LHCN-M2 (cell line): ENCODE measurements at regions not wholly inside any gene's neighbourhood (a gene's known extent, or its start where the extent isn't known, plus 50 kb on each side); places are given as distances from the start of the nearest gene placed in this dataset.
A peak's percentile ranks its signal among the peaks of the same experiment; 100 is the strongest.

Source experiments
- DNase-seq: peaks from one replicate; pipeline ENCODE4 v3.0.0-alpha.2; 2012; ENCODE audit warnings: low read depth

GRCh38 chr16:79758615-79759346 is 158.2 kb upstream of the MAF start:
- DNase-seq, result peak; percentile 18

- DNase-seq, result no peak
Measured at GRCh38 chr16:79757968-79758367, 157.4 kb upstream of the MAF start.

DNA sequence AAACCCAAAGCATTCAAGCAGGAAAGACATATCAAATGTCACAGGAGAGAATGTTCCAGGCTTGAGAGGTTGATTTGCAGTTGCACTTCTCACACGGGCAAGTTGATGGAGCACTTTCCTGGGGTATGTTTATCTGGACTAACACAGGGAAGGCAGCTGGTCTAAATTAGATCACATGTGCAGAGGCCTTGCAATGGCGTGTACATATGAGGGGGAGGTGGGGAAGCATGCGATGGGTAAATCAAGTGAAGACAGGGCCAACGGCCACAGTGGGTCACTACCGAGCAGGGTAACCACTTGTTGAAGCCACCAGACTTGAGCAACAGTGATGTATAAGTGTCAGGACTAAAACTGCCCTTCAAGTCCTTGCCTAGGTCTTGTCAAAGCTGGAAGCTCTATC is 156.6 kb upstream of the MAF start:
- DNase-seq, result no peak

DNA sequence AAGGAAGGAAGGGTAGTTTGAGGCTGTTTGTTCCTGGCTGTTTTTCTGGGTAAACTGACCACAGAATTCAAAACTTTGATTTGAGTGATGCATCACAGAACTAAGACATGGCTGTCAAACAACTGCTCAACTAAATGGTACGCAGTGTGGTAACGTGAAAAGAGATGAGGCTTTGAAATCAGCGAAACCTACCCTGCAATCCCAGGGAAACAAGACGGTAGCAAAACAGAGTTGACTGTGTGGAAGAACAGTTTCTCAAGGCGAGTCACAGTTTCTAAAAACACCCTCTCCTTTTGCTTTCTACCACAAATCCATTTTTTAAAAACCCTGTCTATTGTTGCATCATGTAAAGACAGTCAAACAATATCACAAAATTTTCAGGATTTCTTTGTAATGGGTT is 156.0 kb upstream of the MAF start:
- no peak for DNase-seq

GRCh38 chr16:79754501-79754900 is 154.0 kb upstream of the MAF start:
- DNase-seq, result no peak

GRCh38 chr16:79754081-79754480 is 153.5 kb upstream of the MAF start:
- DNase-seq, result no peak

GRCh38 chr16:79753286-79753685 is 152.7 kb upstream of the MAF start:
- DNase-seq, result no peak

- peak; percentile 58 for DNase-seq
Measured at GRCh38 chr16:79752396-79752795, 151.9 kb upstream of the MAF start.

DNA sequence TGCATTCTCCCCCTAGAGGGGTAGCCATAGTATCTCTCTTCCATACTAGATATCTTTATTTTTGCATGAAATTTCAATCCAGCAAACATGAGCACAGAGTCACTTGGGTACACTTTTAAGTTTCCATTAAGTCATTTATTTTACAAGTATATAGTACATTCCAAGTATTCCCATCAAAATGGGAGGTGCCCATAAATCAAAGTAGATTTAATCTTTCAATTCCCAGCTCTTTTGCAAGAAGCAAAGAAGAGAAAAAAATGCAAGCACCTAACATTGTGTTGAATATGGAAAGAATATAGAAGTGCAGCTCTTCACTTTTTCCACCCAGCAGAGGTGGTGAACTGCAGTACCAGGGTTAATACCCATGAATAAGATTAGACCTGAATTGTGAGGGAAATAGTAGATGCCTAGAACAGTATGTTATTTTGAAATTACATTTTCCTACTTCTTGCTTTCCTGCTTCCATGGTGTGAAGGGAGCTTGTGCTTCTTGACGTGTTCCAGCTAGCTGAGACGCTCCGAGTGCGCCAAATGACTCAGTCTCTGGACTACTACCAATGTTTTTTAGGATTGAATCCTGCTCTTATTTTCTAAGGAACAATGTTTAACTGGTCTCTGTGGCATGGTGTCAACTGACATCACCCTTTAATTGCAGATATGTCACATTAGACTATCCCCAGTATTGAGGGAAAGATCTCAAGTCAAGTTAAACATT is 151.1 kb upstream of the MAF start:
- peak; percentile 49 for DNase-seq

DNA sequence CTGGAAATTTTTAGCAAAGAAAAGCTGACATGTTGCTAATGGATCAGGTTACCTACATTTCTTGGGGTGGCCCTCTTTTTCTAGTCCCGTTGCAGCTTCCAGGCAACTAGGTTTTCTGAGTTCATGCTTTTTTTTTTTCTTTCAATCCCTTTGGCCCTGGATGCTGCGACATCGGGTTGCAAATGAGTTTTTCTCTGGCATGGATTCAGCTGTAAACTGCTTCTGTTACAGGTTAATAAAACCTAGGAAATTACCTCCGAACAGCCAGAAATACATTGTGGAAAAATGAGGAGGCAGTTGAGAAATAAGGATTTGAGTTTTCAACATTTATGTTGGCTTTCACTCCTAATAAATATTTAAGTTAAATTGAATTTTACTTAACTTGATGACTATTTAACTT is 149.8 kb upstream of the MAF start:
- DNase-seq, result no peak

GRCh38 chr16:79748629-79749028 is 148.1 kb upstream of the MAF start:
- DNase-seq, result no peak

- DNase-seq, result no peak
Measured at GRCh38 chr16:79747688-79748087, 147.2 kb upstream of the MAF start.

DNA sequence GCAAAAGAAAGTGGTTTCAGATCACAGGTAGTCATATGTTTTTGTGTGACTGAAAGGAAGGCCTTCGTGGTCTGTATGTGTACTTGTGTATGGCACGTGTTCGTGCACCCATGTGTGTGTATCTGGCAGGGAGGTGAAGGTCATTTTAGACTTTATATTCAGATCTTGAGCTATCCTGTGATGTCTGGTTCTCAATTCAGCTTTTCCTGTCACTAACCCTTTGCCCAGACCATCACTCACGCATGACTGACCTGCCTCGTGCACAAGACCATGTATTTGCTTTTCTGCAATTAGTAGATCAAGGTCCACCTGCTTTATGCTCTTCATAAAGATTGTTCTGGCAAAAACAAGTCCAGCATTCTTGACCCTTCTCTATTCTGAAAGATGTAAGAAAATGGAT is 139.7 kb upstream of the MAF start:
- no peak for DNase-seq

GRCh38 chr16:79735271-79735670 is 134.7 kb upstream of the MAF start:
- DNase-seq, result no peak

DNA sequence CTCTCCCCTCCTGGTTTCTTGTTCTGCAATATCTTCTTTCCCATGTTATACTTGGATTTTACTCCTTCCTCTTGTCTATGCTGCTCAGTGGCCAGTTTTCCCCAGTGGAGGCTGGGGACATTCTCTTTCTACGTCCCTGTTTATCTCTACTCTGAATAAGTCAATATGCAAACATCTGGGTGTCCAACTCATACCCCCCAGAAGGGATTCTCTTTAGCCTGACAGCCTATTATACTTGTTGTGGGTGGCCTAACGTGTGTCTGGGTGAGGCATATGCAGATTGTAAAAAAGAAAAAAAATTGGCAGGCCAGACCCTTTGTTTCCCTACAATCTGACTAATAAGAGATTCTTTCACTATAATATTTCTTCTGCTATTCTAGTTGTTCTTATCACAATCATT is 134.2 kb upstream of the MAF start:
- no peak for DNase-seq

GRCh38 chr16:79728923-79729240 is 128.3 kb upstream of the MAF start:
- DNase-seq, result no peak

- no peak for DNase-seq
Measured at GRCh38 chr16:79728048-79728922, 127.7 kb upstream of the MAF start.

DNA sequence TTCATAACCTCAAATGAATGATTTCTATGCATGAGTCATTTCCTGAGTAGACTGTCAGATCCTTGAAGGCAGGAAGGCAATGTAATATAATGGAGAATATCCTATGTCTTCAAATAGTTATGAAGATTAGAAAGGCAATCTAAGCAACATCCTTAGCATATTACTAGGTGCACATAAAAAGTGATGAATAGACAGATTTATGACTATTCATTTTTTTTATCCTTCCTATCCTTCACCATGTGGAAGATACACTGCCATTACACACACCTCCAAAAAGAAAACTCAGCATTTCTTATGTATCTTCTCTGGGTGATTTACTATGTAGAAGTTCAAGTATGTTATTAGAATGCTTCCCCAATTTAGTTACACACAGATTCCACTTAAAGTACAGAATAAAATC is 126.4 kb upstream of the MAF start:
- no peak for DNase-seq

- DNase-seq, result no peak
Measured at GRCh38 chr16:79725051-79725450, 124.5 kb upstream of the MAF start.

DNA sequence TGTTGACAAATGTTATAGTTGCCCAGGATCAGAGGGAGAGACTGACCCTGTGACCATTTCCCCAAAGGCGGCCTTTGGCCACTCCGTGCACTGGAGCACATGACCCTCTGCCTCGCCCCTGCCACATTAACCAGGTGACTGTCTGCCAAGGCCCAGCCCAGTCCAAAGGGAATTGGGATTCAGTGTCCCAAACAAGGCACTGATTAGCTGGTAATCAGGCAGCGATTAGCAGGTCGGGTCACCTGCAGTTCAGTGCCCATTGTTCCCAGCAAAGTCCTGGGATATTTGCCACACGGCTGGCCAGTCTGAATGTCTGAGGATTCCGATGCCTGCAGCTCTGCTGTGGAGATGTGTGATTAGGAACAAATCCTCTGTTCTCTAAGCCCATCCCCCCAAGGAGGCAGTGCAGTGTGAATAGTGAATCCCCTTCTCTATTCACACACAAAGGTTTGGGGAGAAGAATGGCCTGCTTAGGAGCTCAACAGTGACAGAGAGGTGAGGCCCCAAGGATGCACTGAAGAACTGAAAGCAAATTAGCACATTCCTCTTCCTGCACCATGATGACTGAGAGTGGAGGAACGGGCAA is 123.1 kb upstream of the MAF start:
- no peak for DNase-seq

DNA sequence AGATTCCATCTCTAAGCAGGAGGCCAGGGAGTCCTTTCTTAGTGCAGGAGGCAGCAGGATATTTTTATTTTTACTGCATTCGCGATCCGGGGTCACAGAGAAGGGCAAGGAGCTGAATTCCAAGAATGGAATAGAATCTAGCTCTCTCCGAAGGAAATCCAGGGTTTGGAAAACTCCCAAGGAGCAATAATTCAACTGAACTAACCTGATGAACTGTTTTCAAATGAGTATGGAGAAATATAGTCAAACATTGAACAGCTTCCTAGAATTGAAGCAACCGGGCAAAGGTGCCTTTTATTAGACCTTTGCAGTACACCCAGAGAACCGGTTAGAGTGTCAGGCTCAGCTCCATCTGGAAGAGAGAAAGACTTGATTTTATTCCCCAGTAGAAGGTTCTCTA is 120.7 kb upstream of the MAF start:
- no peak for DNase-seq
